Activated CD8-positive, alpha-beta T cell treated with anti-CD3 and anti-CD28 coated beads for 36 hours (primary cell): ENCODE measurements at regions not wholly inside any gene's neighbourhood (a gene's known extent, or its start where the extent isn't known, plus 50 kb on each side); places are given as distances from the start of the nearest gene placed in this dataset.
"Not testable (repeated sequence)": the region's sequence is repeated elsewhere in the genome, so short reads cannot be mapped to it uniquely, and the experiment has no call there.

Source experiments
- ATAC-seq: fragments of 200-7000 bp; cut with Tn5 transposase; one replicate; pipeline ENCODE4 v1.10.0; 2021; ENCODE audit warnings: mild to moderate bottlenecking, moderate library complexity
- CTCF ChIA-PET: fragments of 350-600 bp; sonication (Branson Sonifier 250); formaldehyde crosslinking; loops from one replicate; lab custom pipeline; 2021; ENCODE audit warnings: antibody characterized with exemption; lab: Charles Lee
- POLR2A ChIA-PET: fragments of 350-600 bp; sonication (Branson Sonifier 250); formaldehyde crosslinking; loops from one replicate; lab custom pipeline; 2021; ENCODE audit warnings: antibody characterized with exemption; lab: Charles Lee
- DNase-seq: peaks from one replicate; pipeline ENCODE4 v3.0.0-alpha.2; 2020
- H3K27ac Mint-ChIP-seq: one replicate; pipeline ENCODE4 v1.8.0; 2021; ENCODE audit warnings: mild to moderate bottlenecking, mixed read lengths
- H3K27me3 Mint-ChIP-seq: one replicate; pipeline ENCODE4 v1.8.0; 2021; ENCODE audit warnings: mixed read lengths
- H3K36me3 Mint-ChIP-seq: one replicate; pipeline ENCODE4 v1.8.0; 2021; ENCODE audit warnings: low read depth, mixed read lengths
- H3K4me1 Mint-ChIP-seq: one replicate; pipeline ENCODE4 v1.8.0; 2021; ENCODE audit warnings: low read depth, mixed read lengths
- H3K4me3 Mint-ChIP-seq: one replicate; pipeline ENCODE4 v1.8.0; 2021; ENCODE audit warnings: mild to moderate bottlenecking, moderate library complexity, mixed read lengths
- H3K9me3 Mint-ChIP-seq: one replicate; pipeline ENCODE4 v1.8.0; 2021; ENCODE audit warnings: mixed read lengths
- CTCF ChIP-seq: fragments of 200-600 bp; IDR thresholded peaks from one replicate; pipeline ENCODE4 v1.8.0; 2022; ENCODE audit warnings: antibody characterized with exemption, mild to moderate bottlenecking
- intact Hi-C: fragments of 100-400 bp; cut with micrococcal nuclease; formaldehyde crosslinking; loops from one replicate; pipeline ENCODE4 v1.10.0; 2022

GRCh38 chr1:187996780-187997179 lies 1168.0 kb downstream of the PLA2G4A start:
- intact Hi-C loops = no loop called here
- Mint-ChIP-seq H3K4me1 (no peaks in the 10 kb centered on the region), H3K27ac (no peak overlapping the region), H3K27me3 (no peaks in the 10 kb centered on the region), H3K9me3 (peaks cover 1% of the 10 kb centered on the region), H3K4me3 (no peak overlapping the region), H3K36me3 (no peaks in the 10 kb centered on the region)
- POLR2A ChIA-PET = no interaction called here
- no peak for ATAC-seq
- TF ChIP-seq CTCF = no peak
- no peak for DNase-seq
- CTCF ChIA-PET = no interaction called here

GRCh38 chr1:187999973-188000372 lies 1171.2 kb downstream of the PLA2G4A start:
- intact Hi-C loops = no loop called here
- no peaks in the 10 kb centered on the region for H3K36me3 Mint-ChIP-seq
- H3K9me3 Mint-ChIP-seq = peaks cover 3% of the 10 kb centered on the region
- ChIA-PET POLR2A (no interaction called here), CTCF (no interaction called here)
- H3K4me3 Mint-ChIP-seq = no peak overlapping the region
- no peaks in the 10 kb centered on the region for H3K27me3 Mint-ChIP-seq
- H3K4me1 Mint-ChIP-seq = no peaks in the 10 kb centered on the region
- no peak for DNase-seq
- no peak overlapping the region for H3K27ac Mint-ChIP-seq
- ATAC-seq = no peak
- no peak for TF ChIP-seq CTCF

GRCh38 chr1:188003687-188004086 lies 1174.9 kb downstream of the PLA2G4A start:
- intact Hi-C loops, DNase-seq, ATAC-seq, CTCF ChIA-PET, H3K4me3 Mint-ChIP-seq, H3K27ac Mint-ChIP-seq, H3K27me3 Mint-ChIP-seq, H3K4me1 Mint-ChIP-seq, H3K36me3 Mint-ChIP-seq, H3K9me3 Mint-ChIP-seq, POLR2A ChIA-PET: not testable (repeated sequence)

GRCh38 chr1:188004849-188005248 lies 1176.1 kb downstream of the PLA2G4A start:
- Mint-ChIP-seq H3K4me1 (no peaks in the 10 kb centered on the region), H3K9me3 (peaks cover 3% of the 10 kb centered on the region), H3K4me3 (no peak overlapping the region), H3K27me3 (no peaks in the 10 kb centered on the region), H3K27ac (no peak overlapping the region), H3K36me3 (no peaks in the 10 kb centered on the region)
- ChIA-PET CTCF (no interaction called here), POLR2A (no interaction called here)
- no peak for DNase-seq
- TF ChIP-seq CTCF = no peak
- intact Hi-C loops = no loop called here
- no peak for ATAC-seq

GRCh38 chr1:188006354-188006753 lies 1177.6 kb downstream of the PLA2G4A start:
- peaks cover 3% of the 10 kb centered on the region for H3K9me3 Mint-ChIP-seq

GRCh38 chr1:188013222-188013849 lies 1184.6 kb downstream of the PLA2G4A start:
- intact Hi-C loops, H3K36me3 Mint-ChIP-seq, DNase-seq, POLR2A ChIA-PET, ATAC-seq, H3K4me1 Mint-ChIP-seq, H3K27ac Mint-ChIP-seq, H3K27me3 Mint-ChIP-seq, H3K9me3 Mint-ChIP-seq, CTCF ChIA-PET, H3K4me3 Mint-ChIP-seq: not testable (repeated sequence)

More at GRCh38 chr1:188006354-188006753, 1177.6 kb downstream of the PLA2G4A start:
- DNase-seq (no peak), ATAC-seq (no peak)
- H3K4me1 Mint-ChIP-seq = no peaks in the 10 kb centered on the region
- H3K27me3 Mint-ChIP-seq = no peaks in the 10 kb centered on the region
- no peak for TF ChIP-seq CTCF
- no peak overlapping the region for H3K27ac Mint-ChIP-seq
- POLR2A ChIA-PET = no interaction called here
- CTCF ChIA-PET = no interaction called here
- no peak overlapping the region for H3K4me3 Mint-ChIP-seq
- H3K36me3 Mint-ChIP-seq = no peaks in the 10 kb centered on the region
- intact Hi-C loops = no loop called here
